ENCODE measurements at regions not wholly inside any gene's neighbourhood (a gene's known extent, or its start where the extent isn't known, plus 50 kb on each side); places are given as distances from the start of the nearest gene placed in this dataset.

- DNase-seq: no peak
Observed at GRCh38 chr12:4099276-4099675, 174.3 kb upstream of the CCND2 start.

- no peak for DNase-seq
Observed at GRCh38 chr12:4091016-4091743, 182.4 kb upstream of the CCND2 start.

- DNase-seq: no peak
Observed at GRCh38 chr12:4089956-4090355, 183.6 kb upstream of the CCND2 start.

GRCh38 chr12:4089121-4089606, 184.4 kb upstream of the CCND2 start:
- DNase-seq: no peak

- DNase-seq: no peak
Observed at GRCh38 chr12:4088451-4088850, 185.1 kb upstream of the CCND2 start.

GRCh38 chr12:4086481-4086880, 187.1 kb upstream of the CCND2 start:
- DNase-seq: no peak

- no peak for DNase-seq
Observed at GRCh38 chr12:4084573-4084972, 189.0 kb upstream of the CCND2 start.

GRCh38 chr12:4082809-4083403, 190.7 kb upstream of the CCND2 start:
- no peak for DNase-seq

- no peak for DNase-seq
Observed at GRCh38 chr12:4080213-4080612, 193.3 kb upstream of the CCND2 start.

- DNase-seq: no peak
Observed at GRCh38 chr12:4074129-4074528, 199.4 kb upstream of the CCND2 start.

- DNase-seq: no peak
Observed at GRCh38 chr12:4069670-4070010, 196.4 kb upstream of the PARP11 start.

GRCh38 chr12:4068981-4069669, 195.9 kb upstream of the PARP11 start:
- DNase-seq: no peak

- DNase-seq: no peak
Observed at GRCh38 chr12:4064008-4064407, 190.8 kb upstream of the PARP11 start.

- no peak for DNase-seq
Observed at GRCh38 chr12:4059898-4060568, 186.8 kb upstream of the PARP11 start.

GRCh38 chr12:4056910-4057845, 184.0 kb upstream of the PARP11 start:
- no peak for DNase-seq

GRCh38 chr12:4054630-4055029, 181.4 kb upstream of the PARP11 start:
- no peak for DNase-seq

GRCh38 chr12:4052691-4053090, 179.5 kb upstream of the PARP11 start:
- no peak for DNase-seq

- no peak for DNase-seq
Observed at GRCh38 chr12:4051596-4051995, 178.4 kb upstream of the PARP11 start.

GRCh38 chr12:4050340-4050739, 177.1 kb upstream of the PARP11 start:
- DNase-seq: no peak

GRCh38 chr12:4049298-4050080, 176.3 kb upstream of the PARP11 start:
- DNase-seq: no peak

GRCh38 chr12:4047421-4047820, 174.2 kb upstream of the PARP11 start:
- DNase-seq: no peak

GRCh38 chr12:4046495-4046840, 173.3 kb upstream of the PARP11 start:
- DNase-seq: no peak

Data from NK-92 treated with Interleukin-12 subunit alpha and Interleukin-12 subunit beta, amount 100 ng/mL, for 24 hours (cell line).